ENCODE measurements at regions not wholly inside any gene's neighbourhood (a gene's known extent, or its start where the extent isn't known, plus 50 kb on each side); places are given as distances from the start of the nearest gene placed in this dataset.

GRCh38 chr2:611519-611918, 65.7 kb downstream of the TMEM18 start:
- DNase-seq (ENCODE audit: low read depth), result no peak

- DNase-seq (ENCODE audit: low read depth), result no peak
These were observed 66.7 kb downstream of the TMEM18 start for GRCh38 chr2:610491-610890.

GRCh38 chr2:609881-610280, 67.3 kb downstream of the TMEM18 start:
- DNase-seq (ENCODE audit: low read depth), result no peak

- no peak for DNase-seq (ENCODE audit: low read depth)
These were observed 67.8 kb downstream of the TMEM18 start for GRCh38 chr2:609449-609848.

- no peak for DNase-seq (ENCODE audit: low read depth)
These were observed 68.5 kb downstream of the TMEM18 start for GRCh38 chr2:608711-609110.

- DNase-seq (ENCODE audit: low read depth), result no peak
These were observed 68.9 kb downstream of the TMEM18 start for GRCh38 chr2:608297-608696.

GRCh38 chr2:607709-608108, 69.5 kb downstream of the TMEM18 start:
- DNase-seq (ENCODE audit: low read depth), result no peak

- no peak for DNase-seq (ENCODE audit: low read depth)
These were observed 70.0 kb downstream of the TMEM18 start for GRCh38 chr2:607172-607571.

GRCh38 chr2:605674-606608, 71.3 kb downstream of the TMEM18 start:
- DNase-seq (ENCODE audit: low read depth), result no peak

GRCh38 chr2:604854-605524, 72.2 kb downstream of the TMEM18 start:
- no peak for DNase-seq (ENCODE audit: low read depth)

GRCh38 chr2:604385-604784, 72.8 kb downstream of the TMEM18 start:
- no peak for DNase-seq (ENCODE audit: low read depth)

GRCh38 chr2:603869-604268, 73.3 kb downstream of the TMEM18 start:
- no peak for DNase-seq (ENCODE audit: low read depth)

GRCh38 chr2:603427-603826, 73.8 kb downstream of the TMEM18 start:
- no peak for DNase-seq (ENCODE audit: low read depth)

GRCh38 chr2:602571-603359, 74.4 kb downstream of the TMEM18 start:
- no peak for DNase-seq (ENCODE audit: low read depth)

- DNase-seq (ENCODE audit: low read depth), result no peak
These were observed 75.3 kb downstream of the TMEM18 start for GRCh38 chr2:601806-602455.

GRCh38 chr2:601387-601698, 75.9 kb downstream of the TMEM18 start:
- DNase-seq (ENCODE audit: low read depth), result no peak

- no peak for DNase-seq (ENCODE audit: low read depth)
These were observed 76.4 kb downstream of the TMEM18 start for GRCh38 chr2:600542-601386.

- DNase-seq (ENCODE audit: low read depth), result no peak
These were observed 77.6 kb downstream of the TMEM18 start for GRCh38 chr2:599601-600000.

- no peak for DNase-seq (ENCODE audit: low read depth)
These were observed 79.0 kb downstream of the TMEM18 start for GRCh38 chr2:598058-598802.

- no peak for DNase-seq (ENCODE audit: low read depth)
These were observed 81.2 kb downstream of the TMEM18 start for GRCh38 chr2:595831-596592.
